ENCODE measurements at regions not wholly inside any gene's neighbourhood (a gene's known extent, or its start where the extent isn't known, plus 50 kb on each side); places are given as distances from the start of the nearest gene placed in this dataset.

GRCh38 chr7:53675835-53676234 is 640.4 kb downstream of the POM121L12 start:
- H3K9me2 ChIP-seq (replicated peaks; ENCODE audit: low read depth, low read length): no peaks in the 10 kb centered on the region
- no peaks in the 10 kb centered on the region for H3K79me2 ChIP-seq (ENCODE audit: insufficient read depth, low read length)
- no peak overlapping the region for H3K4me3 ChIP-seq (ENCODE audit: low read length, poor library complexity, severe bottlenecking)
- no peaks in the 10 kb centered on the region for H3K4me1 ChIP-seq (ENCODE audit: insufficient read depth, low read length, poor library complexity, severe bottlenecking)
- H3K27me3 ChIP-seq (ENCODE audit: insufficient read depth, low read length, poor library complexity, severe bottlenecking): no peaks in the 10 kb centered on the region
- no peaks in the 10 kb centered on the region for H3K36me3 ChIP-seq (ENCODE audit: insufficient read depth, low read length)
- no peaks in the 10 kb centered on the region for H4K20me1 ChIP-seq (ENCODE audit: insufficient read depth, low read length, poor library complexity, severe bottlenecking)
- no peak overlapping the region for H3K9ac ChIP-seq (ENCODE audit: low read depth, low read length, poor library complexity, severe bottlenecking)
- H2AFZ ChIP-seq (ENCODE audit: low read length): no peak overlapping the region
- H3K9me3 ChIP-seq (ENCODE audit: insufficient read depth, low read depth, low read length): no peaks in the 10 kb centered on the region
- H3F3A ChIP-seq (ENCODE audit: low read depth): no peaks in the 10 kb centered on the region
- no peak overlapping the region for H3K4me2 ChIP-seq (ENCODE audit: low read depth, low read length, poor library complexity, severe bottlenecking)
- TF ChIP-seq, protein P1, sequence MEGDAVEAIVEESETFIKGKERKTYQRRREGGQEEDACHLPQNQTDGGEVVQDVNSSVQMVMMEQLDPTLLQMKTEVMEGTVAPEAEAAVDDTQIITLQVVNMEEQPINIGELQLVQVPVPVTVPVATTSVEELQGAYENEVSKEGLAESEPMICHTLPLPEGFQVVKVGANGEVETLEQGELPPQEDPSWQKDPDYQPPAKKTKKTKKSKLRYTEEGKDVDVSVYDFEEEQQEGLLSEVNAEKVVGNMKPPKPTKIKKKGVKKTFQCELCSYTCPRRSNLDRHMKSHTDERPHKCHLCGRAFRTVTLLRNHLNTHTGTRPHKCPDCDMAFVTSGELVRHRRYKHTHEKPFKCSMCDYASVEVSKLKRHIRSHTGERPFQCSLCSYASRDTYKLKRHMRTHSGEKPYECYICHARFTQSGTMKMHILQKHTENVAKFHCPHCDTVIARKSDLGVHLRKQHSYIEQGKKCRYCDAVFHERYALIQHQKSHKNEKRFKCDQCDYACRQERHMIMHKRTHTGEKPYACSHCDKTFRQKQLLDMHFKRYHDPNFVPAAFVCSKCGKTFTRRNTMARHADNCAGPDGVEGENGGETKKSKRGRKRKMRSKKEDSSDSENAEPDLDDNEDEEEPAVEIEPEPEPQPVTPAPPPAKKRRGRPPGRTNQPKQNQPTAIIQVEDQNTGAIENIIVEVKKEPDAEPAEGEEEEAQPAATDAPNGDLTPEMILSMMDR (conservative IDR thresholded peaks at IDR 0.05; ENCODE audit: low read length): no peak
- no peak for TF ChIP-seq EZH2phosphoT487 (IDR thresholded peaks at IDR 0.05; ENCODE audit: borderline replicate concordance)

GRCh38 chr7:53684693-53685092 is 649.3 kb downstream of the POM121L12 start:
- no peaks in the 10 kb centered on the region for H3K9me2 ChIP-seq (replicated peaks; ENCODE audit: low read depth, low read length)

GRCh38 chr7:53690411-53690810 is 655.0 kb downstream of the POM121L12 start:
- TF ChIP-seq, protein P1 (conservative IDR thresholded peaks at IDR 0.05; ENCODE audit: low read length): no peak
- no peak for TF ChIP-seq EZH2phosphoT487 (IDR thresholded peaks at IDR 0.05; ENCODE audit: borderline replicate concordance)
- no peaks in the 10 kb centered on the region for H3K79me2 ChIP-seq (ENCODE audit: insufficient read depth, low read length)
- H3K9me3 ChIP-seq (ENCODE audit: insufficient read depth, low read depth, low read length): no peaks in the 10 kb centered on the region
- no peaks in the 10 kb centered on the region for H3K4me1 ChIP-seq (ENCODE audit: insufficient read depth, low read length, poor library complexity, severe bottlenecking)
- no peak overlapping the region for H3K4me3 ChIP-seq (ENCODE audit: low read length, poor library complexity, severe bottlenecking)
- no peak overlapping the region for H3K9ac ChIP-seq (ENCODE audit: low read depth, low read length, poor library complexity, severe bottlenecking)
- H3K9me2 ChIP-seq (replicated peaks; ENCODE audit: low read depth, low read length): no peaks in the 10 kb centered on the region
- H3K36me3 ChIP-seq (ENCODE audit: insufficient read depth, low read length): no peaks in the 10 kb centered on the region
- no peaks in the 10 kb centered on the region for H3K27me3 ChIP-seq (ENCODE audit: insufficient read depth, low read length, poor library complexity, severe bottlenecking)
- no peak overlapping the region for H2AFZ ChIP-seq (ENCODE audit: low read length)
- no peaks in the 10 kb centered on the region for H4K20me1 ChIP-seq (ENCODE audit: insufficient read depth, low read length, poor library complexity, severe bottlenecking)
- no peak overlapping the region for H3K4me2 ChIP-seq (ENCODE audit: low read depth, low read length, poor library complexity, severe bottlenecking)
- no peaks in the 10 kb centered on the region for H3F3A ChIP-seq (ENCODE audit: low read depth)

More at GRCh38 chr7:53684693-53685092, 649.3 kb downstream of the POM121L12 start:
- H3K4me3 ChIP-seq (ENCODE audit: low read length, poor library complexity, severe bottlenecking): no peak overlapping the region
- H3K27me3 ChIP-seq (ENCODE audit: insufficient read depth, low read length, poor library complexity, severe bottlenecking): no peaks in the 10 kb centered on the region
- no peak for TF ChIP-seq EZH2phosphoT487 (IDR thresholded peaks at IDR 0.05; ENCODE audit: borderline replicate concordance)
- TF ChIP-seq, protein P1 (conservative IDR thresholded peaks at IDR 0.05; ENCODE audit: low read length): no peak
- no peaks in the 10 kb centered on the region for H3K4me1 ChIP-seq (ENCODE audit: insufficient read depth, low read length, poor library complexity, severe bottlenecking)
- no peaks in the 10 kb centered on the region for H3K79me2 ChIP-seq (ENCODE audit: insufficient read depth, low read length)
- H3F3A ChIP-seq (ENCODE audit: low read depth): no peaks in the 10 kb centered on the region
- H3K9ac ChIP-seq (ENCODE audit: low read depth, low read length, poor library complexity, severe bottlenecking): no peak overlapping the region
- H2AFZ ChIP-seq (ENCODE audit: low read length): no peak overlapping the region
- H4K20me1 ChIP-seq (ENCODE audit: insufficient read depth, low read length, poor library complexity, severe bottlenecking): no peaks in the 10 kb centered on the region
- H3K9me3 ChIP-seq (ENCODE audit: insufficient read depth, low read depth, low read length): 0 out of 2 replicates have a peak, but pooled peaks cover 3% of the 10 kb centered on the region
- H3K36me3 ChIP-seq (ENCODE audit: insufficient read depth, low read length): no peaks in the 10 kb centered on the region
- H3K4me2 ChIP-seq (ENCODE audit: low read depth, low read length, poor library complexity, severe bottlenecking): no peak overlapping the region

All from Loucy (cell line).